PC-3 (cell line): ENCODE measurements at regions not wholly inside any gene's neighbourhood (a gene's known extent, or its start where the extent isn't known, plus 50 kb on each side); places are given as distances from the start of the nearest gene placed in this dataset.

Experiments
- CTCF ChIP-seq: fragments of 300-600 bp; sonication (generic); conservative IDR thresholded peaks from 2 replicates; pipeline ENCODE4 v1.5.1; 2017; ENCODE audit warnings: antibody characterized with exemption, low read depth, mild to moderate bottlenecking, low read length
- EZH2 ChIP-seq: fragments of 300-600 bp; sonication (generic); IDR thresholded peaks from one replicate; pipeline ENCODE4 v1.6.1; 2017; ENCODE audit warnings: antibody characterized with exemption, mild to moderate bottlenecking, low read length; ENCODE audit not compliant: unreplicated experiment
- EZH2phosphoT487 ChIP-seq: fragments of 300-600 bp; sonication (generic); IDR thresholded peaks from 2 replicates; pipeline ENCODE4 v1.6.1; 2018; ENCODE audit warnings: mild to moderate bottlenecking, antibody characterized with exemption, low read length, borderline replicate concordance

GRCh38 chr19:29422486-29423085 lies 103.2 kb upstream of the VSTM2B start:
- TF ChIP-seq CTCF (no peak), EZH2phosphoT487 (no peak), EZH2 (no peak)
